HepG2 (cell line): ENCODE measurements at regions not wholly inside any gene's neighbourhood (a gene's known extent, or its start where the extent isn't known, plus 50 kb on each side); places are given as distances from the start of the nearest gene placed in this dataset.
A peak's percentile ranks its signal among the peaks of the same experiment; 100 is the strongest.

Experiments
- ATAC-seq: fragments of 200-7000 bp; cut with Tn5 transposase; 3 replicates; pipeline ENCODE4 v1.9.1; 2020; ENCODE audit warnings: mild to moderate bottlenecking, moderate library complexity
- BruUV-seq: library from RNA; stranded (reverse); fragments of 400-500 nt; replicated peaks from 2 replicates; lab custom pipeline; 2021; lab: Mats Ljungman, UMichigan
- CTCF ChIA-PET: fragments of 300-600 bp; formaldehyde crosslinking; extraction: SDS; loops from one replicate; lab custom pipeline; 2021; ENCODE audit warnings: low total read pairs, inconsistent platforms, low intra/inter-chr PET ratio; lab: Yijun Ruan, JAX
- POLR2A ChIA-PET: fragments of 350-600 bp; sonication (Branson Sonifier 250); formaldehyde crosslinking; loops from one replicate; lab custom pipeline; 2020; ENCODE audit warnings: antibody characterized with exemption, inconsistent platforms; lab: Yijun Ruan, JAX
- DNase-seq: peaks from one replicate; pipeline ENCODE4 v3.0.0-alpha.2; 2015; ENCODE audit warnings: low spot score
- FAIRE-seq: peaks from 3 replicates; lab custom pipeline; 2011; peaks lifted over from hg19 to GRCh38; lab: Jason Lieb, UNC
- H2AFZ ChIP-seq: one replicate; pipeline ENCODE4 v1.6.1; 2011; ENCODE audit warnings: low read length, inconsistent platforms
- H3K27ac ChIP-seq: fragments of 300-600 bp; 3 replicates; pipeline ENCODE4 v1.8.0; 2011; ENCODE audit warnings: mixed run types, mild to moderate bottlenecking, mixed read lengths, low read length, inconsistent platforms; ENCODE audit not compliant: insufficient read depth; ENCODE audit errors: extremely low read length
- H3K27me3 ChIP-seq, 2 experiments: fragments of 200-600 bp in 1 of 2; 2 replicates in 1 of 2; 3 replicates in 1 of 2; pipeline versions ENCODE4 v1.6.0 to v1.8.0; 2011; ENCODE audit warnings: low read length in 2 of 2, mild to moderate bottlenecking in 2 of 2, moderate library complexity in 2 of 2, inconsistent platforms in 1 of 2; ENCODE audit not compliant: insufficient read depth in 2 of 2, control insufficient read depth in 1 of 2
- H3K36me3 ChIP-seq, 2 experiments: fragments of 200-600 bp in 1 of 2; replicated peaks in 1 of 2; 2 replicates in 1 of 2; 3 replicates in 1 of 2; pipeline versions ENCODE4 v1.5.1 to v1.8.0; 2011; ENCODE audit warnings: low read length in 2 of 2, inconsistent platforms in 1 of 2; ENCODE audit not compliant: insufficient read depth in 2 of 2, control insufficient read depth in 1 of 2
- H3K4me1 ChIP-seq: 2 replicates; pipeline ENCODE4 v1.5.1; 2012; ENCODE audit warnings: low read length, inconsistent platforms; ENCODE audit not compliant: insufficient read depth
- H3K4me2 ChIP-seq: 2 replicates; pipeline ENCODE4 v1.6.0; 2011; ENCODE audit warnings: low read depth, low read length, inconsistent platforms
- H3K4me3 ChIP-seq, 3 experiments: fragments of 200-600 bp in 1 of 3; sonication (generic), shearing (Covaris generic) in 1 of 3; replicated peaks in 1 of 3; 2 replicates each; pipeline ENCODE4 v1.5.1; 2011 to 2016; ENCODE audit warnings: low read length in 3 of 3, inconsistent platforms in 2 of 3, low read depth in 2 of 3, mild to moderate bottlenecking in 2 of 3, control low read depth in 1 of 3, mixed read lengths in 1 of 3; ENCODE audit not compliant: insufficient read depth in 1 of 3
- H3K79me2 ChIP-seq: one replicate; pipeline ENCODE4 v1.6.1; 2011; ENCODE audit warnings: low read length, inconsistent platforms; ENCODE audit not compliant: insufficient read depth
- H3K9ac ChIP-seq: 2 replicates; pipeline ENCODE4 v1.6.0; 2011; ENCODE audit warnings: mild to moderate bottlenecking, low read depth, low read length, inconsistent platforms; ENCODE audit not compliant: insufficient read depth
- H3K9me3 ChIP-seq: 2 replicates; pipeline ENCODE4 v1.5.1; 2012; ENCODE audit warnings: mild to moderate bottlenecking, low read length
- H4K20me1 ChIP-seq: 2 replicates; pipeline ENCODE4 v1.6.0; 2011; ENCODE audit warnings: inconsistent platforms, mild to moderate bottlenecking, low read length, moderate library complexity; ENCODE audit not compliant: insufficient read depth
- ARNTL ChIP-seq: sonication (generic); formaldehyde crosslinking; IDR thresholded peaks from 2 replicates; pipeline ENCODE4 v1.4.0; 2020; ENCODE audit warnings: mild to moderate bottlenecking, missing genetic modification reagents
- DRAP1 ChIP-seq: IDR thresholded peaks from 2 replicates; pipeline ENCODE4 v1.6.1; 2016; ENCODE audit warnings: missing genetic modification reagents, missing compliant biosample characterization
- FOXA3 ChIP-seq: IDR thresholded peaks from 2 replicates; pipeline ENCODE4 v1.6.1; 2016; ENCODE audit warnings: missing genetic modification reagents, missing compliant biosample characterization
- NFAT5 ChIP-seq: sonication (generic); formaldehyde crosslinking; IDR thresholded peaks from 2 replicates; pipeline ENCODE4 v1.4.0; 2020; ENCODE audit warnings: missing genetic modification reagents
- ONECUT2 ChIP-seq: sonication (generic); formaldehyde crosslinking; IDR thresholded peaks from 2 replicates; pipeline ENCODE4 v1.4.0; 2020; ENCODE audit warnings: missing genetic modification reagents
- SIX1 ChIP-seq: sonication (generic); formaldehyde crosslinking; IDR thresholded peaks from 2 replicates; pipeline ENCODE4 v1.4.0; 2020; ENCODE audit warnings: missing genetic modification reagents, borderline replicate concordance
- SIX4 ChIP-seq: sonication (generic); formaldehyde crosslinking; IDR thresholded peaks from 2 replicates; pipeline ENCODE4 v1.4.0; 2020; ENCODE audit warnings: missing genetic modification reagents
- ZMYM2 ChIP-seq: sonication (generic); formaldehyde crosslinking; IDR thresholded peaks from 2 replicates; pipeline ENCODE4 v1.8.0; 2022; ENCODE audit warnings: mild to moderate bottlenecking, missing genetic modification reagents
- ZNF280D ChIP-seq: sonication (generic); formaldehyde crosslinking; IDR thresholded peaks from 2 replicates; pipeline ENCODE4 v1.5.1; 2020; ENCODE audit warnings: mild to moderate bottlenecking, missing genetic modification reagents
- ZNF33B ChIP-seq: sonication (generic); formaldehyde crosslinking; IDR thresholded peaks from 2 replicates; pipeline ENCODE4 v1.5.1; 2020; ENCODE audit warnings: mild to moderate bottlenecking, missing genetic modification reagents
- ZNF850 ChIP-seq: sonication (generic); formaldehyde crosslinking; conservative IDR thresholded peaks from 2 replicates; pipeline ENCODE4 v1.9.0; 2021; ENCODE audit warnings: mild to moderate bottlenecking, missing genetic modification reagents
- WGBS: methylation state at CpG from one replicate; pipeline ENCODE4 v1.1.6; 2017; ENCODE audit warnings: low lambda C conversion rate; 5-methylcytosine and 5-hydroxymethylcytosine counted together
- in situ Hi-C: cut with HindIII; loops from 2 replicates; pipeline ENCODE4 v1.10.0; 2017; ENCODE audit warnings: low pct_unique_long_range_greater_than_20kb; ENCODE audit not compliant: extremely low pct_ligation_motif_present
- intact Hi-C: fragments of 100-400 bp; cut with micrococcal nuclease; formaldehyde crosslinking; loops from one replicate; pipeline ENCODE4 v1.10.0; 2022; ENCODE audit not compliant: unreplicated experiment
- TF ChIP-seq, protein P1 (sequence below): sonication (generic); formaldehyde crosslinking; IDR thresholded peaks from 2 replicates; pipeline ENCODE4 v1.9.0; 2021; ENCODE audit warnings: missing genetic modification reagents, mild to moderate bottlenecking, borderline replicate concordance

DNA sequence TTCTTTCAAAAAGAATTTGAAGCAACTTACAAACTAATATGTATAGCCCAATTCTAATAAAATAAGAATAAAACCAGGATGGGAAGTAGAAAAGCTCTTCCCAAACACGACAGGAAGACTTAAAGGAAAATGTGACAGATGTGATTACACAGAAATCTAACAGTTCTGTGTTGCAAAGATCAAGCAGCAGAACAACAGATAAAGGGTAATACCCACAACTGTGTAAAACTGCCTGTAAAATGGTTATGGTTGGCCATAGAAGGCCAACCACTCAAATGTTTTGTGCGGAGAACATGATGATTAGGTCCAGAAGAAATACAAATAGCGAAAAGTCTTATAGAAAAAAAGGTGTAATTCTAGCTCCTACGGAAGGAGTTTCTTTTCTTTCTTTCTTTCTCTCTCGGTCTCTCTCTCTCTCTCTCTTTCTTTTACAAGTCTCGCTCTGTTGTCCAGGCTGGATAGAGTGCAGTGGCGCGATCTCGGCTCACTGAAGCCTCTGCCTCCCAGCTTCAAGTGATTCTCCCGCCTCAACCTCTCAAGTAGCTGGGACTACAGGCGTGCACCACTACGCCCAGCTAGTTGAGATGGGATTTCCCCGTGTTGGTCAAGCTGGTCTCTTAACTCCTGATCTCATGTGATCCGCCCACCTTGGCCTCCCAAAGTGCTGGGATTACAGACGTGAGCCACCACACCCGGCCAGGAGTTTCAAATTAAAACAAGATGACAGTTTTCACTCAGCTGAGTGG lies 128.5 kb downstream of the QRSL1 start (continued):
- no peak for TF ChIP-seq SIX1 (CRISPR knock-in tag)
- TF ChIP-seq ONECUT2 (CRISPR knock-in tag) = no peak
- TF ChIP-seq DRAP1 (CRISPR knock-in tag) = no peak

DNA sequence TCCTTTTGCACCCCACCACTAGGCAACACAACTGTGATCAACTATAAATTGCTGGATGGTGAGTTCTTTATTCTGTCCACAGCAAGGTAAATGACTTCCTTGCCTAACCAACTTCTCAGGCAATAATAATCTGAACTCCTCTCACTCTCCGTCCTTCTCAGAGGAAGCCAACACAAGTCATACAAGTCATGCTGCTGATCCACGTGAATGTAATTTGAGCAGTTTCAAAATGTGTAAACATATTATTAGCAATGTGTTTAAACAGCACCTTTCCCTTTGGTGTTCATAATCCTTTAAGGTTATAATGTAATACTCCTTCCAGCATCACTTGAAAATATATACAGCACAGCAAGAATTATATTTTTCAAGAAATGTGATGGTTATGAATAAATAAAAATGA lies 127.9 kb downstream of the QRSL1 start:
- peaks cover 45% of the 10 kb centered on the region for H3K4me1 ChIP-seq
- TF ChIP-seq ZMYM2 (CRISPR knock-in tag) = no peak
- peak; percentile 35; the same call in 1 of the 2 replicates for TF ChIP-seq FOXA3 (CRISPR knock-in tag)
- TF ChIP-seq ZNF33B (CRISPR knock-in tag) = no peak
- no peak for TF ChIP-seq ZNF850 (CRISPR knock-in tag)
- peak; percentile 92 for TF ChIP-seq SIX4 (CRISPR knock-in tag)
- TF ChIP-seq NFAT5 (CRISPR knock-in tag) = no peak
- no peak for TF ChIP-seq ZNF280D (CRISPR knock-in tag)
- TF ChIP-seq SIX1 (CRISPR knock-in tag) = peak; percentile 50; the same call in 1 of the 2 replicates
- TF ChIP-seq, protein P1, sequence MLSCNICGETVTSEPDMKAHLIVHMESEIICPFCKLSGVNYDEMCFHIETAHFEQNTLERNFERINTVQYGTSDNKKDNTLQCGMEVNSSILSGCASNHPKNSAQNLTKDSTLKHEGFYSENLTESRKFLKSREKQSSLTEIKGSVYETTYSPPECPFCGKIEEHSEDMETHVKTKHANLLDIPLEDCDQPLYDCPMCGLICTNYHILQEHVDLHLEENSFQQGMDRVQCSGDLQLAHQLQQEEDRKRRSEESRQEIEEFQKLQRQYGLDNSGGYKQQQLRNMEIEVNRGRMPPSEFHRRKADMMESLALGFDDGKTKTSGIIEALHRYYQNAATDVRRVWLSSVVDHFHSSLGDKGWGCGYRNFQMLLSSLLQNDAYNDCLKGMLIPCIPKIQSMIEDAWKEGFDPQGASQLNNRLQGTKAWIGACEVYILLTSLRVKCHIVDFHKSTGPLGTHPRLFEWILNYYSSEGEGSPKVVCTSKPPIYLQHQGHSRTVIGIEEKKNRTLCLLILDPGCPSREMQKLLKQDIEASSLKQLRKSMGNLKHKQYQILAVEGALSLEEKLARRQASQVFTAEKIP (CRISPR knock-in tag) = no peak
- peak; percentile 90 for TF ChIP-seq ARNTL (CRISPR knock-in tag)

More for the DNA sequence above, 127.9 kb downstream of the QRSL1 start:
- no peaks in the 10 kb centered on the region for H3K27me3 ChIP-seq
- DNase-seq (peak; percentile 14), FAIRE-seq (no peak), ATAC-seq (no peak)
- intact Hi-C loops = no loop called here
- no peaks in the 10 kb centered on the region for H3K36me3 ChIP-seq
- in situ Hi-C loops = no loop called here
- H4K20me1 ChIP-seq = no peaks in the 10 kb centered on the region
- no peak overlapping the region for H2AFZ ChIP-seq
- H3K4me3 ChIP-seq = no peak overlapping the region
- CTCF ChIA-PET = no interaction called here
- no peak overlapping the region for H3K9ac ChIP-seq
- no peaks in the 10 kb centered on the region for H3K79me2 ChIP-seq
- POLR2A ChIA-PET = no interaction called here
- no TSS peak for BruUV-seq
- no peak overlapping the region for H3K27ac ChIP-seq
- 29% methylated on average over 2 of the region's 2 CpGs for WGBS
- no peak overlapping the region for H3K4me2 ChIP-seq
- H3K9me3 ChIP-seq = no peaks in the 10 kb centered on the region
